SK-N-MC (cell line): ENCODE measurements at regions not wholly inside any gene's neighbourhood (a gene's known extent, or its start where the extent isn't known, plus 50 kb on each side); places are given as distances from the start of the nearest gene placed in this dataset.
"Not testable (repeated sequence)": the region's sequence is repeated elsewhere in the genome, so short reads cannot be mapped to it uniquely, and the experiment has no call there.

Experiments
- DNase-seq: peaks from one replicate; pipeline ENCODE4 v3.0.0-alpha.2; 2011; ENCODE audit warnings: low read depth, low spot score
- H3K27ac ChIP-seq: fragments of 200-600 bp; sonication (generic); 2 replicates; pipeline ENCODE4 v1.5.1; 2016; ENCODE audit warnings: mixed run types
- H3K36me3 ChIP-seq: fragments of 200-600 bp; sonication (generic); 2 replicates; pipeline ENCODE4 v1.6.1; 2017; ENCODE audit warnings: antibody characterized with exemption, low read length, mixed read lengths; ENCODE audit not compliant: insufficient read depth
- H3K4me3 ChIP-seq: fragments of 200-600 bp; sonication (generic); 2 replicates; pipeline ENCODE4 v1.5.1; 2016
- H3K9ac ChIP-seq: fragments of 200-600 bp; sonication (generic); 2 replicates; pipeline ENCODE4 v1.8.0; 2017; ENCODE audit warnings: mixed run types, mixed read lengths; ENCODE audit not compliant: insufficient read length
- H3K9me3 ChIP-seq: fragments of 200-600 bp; sonication (generic); 2 replicates; pipeline ENCODE4 v1.6.1; 2017; ENCODE audit warnings: low read depth, mild to moderate bottlenecking, antibody characterized with exemption, low read length, moderate library complexity, mixed read lengths
- EZH2 ChIP-seq: fragments of 200-600 bp; sonication (generic); IDR thresholded peaks from one replicate; pipeline ENCODE4 v1.6.1; 2017; ENCODE audit warnings: antibody characterized with exemption
- FOXP2 ChIP-seq: optimal IDR thresholded peaks from 2 replicates; pipeline ENCODE3; 2011; ENCODE audit warnings: mild to moderate bottlenecking, moderate library complexity; ENCODE audit not compliant: insufficient read depth; ENCODE audit errors: extremely low read length, control extremely low read depth
- POLR2AphosphoS5 ChIP-seq: IDR thresholded peaks from 2 replicates; pipeline ENCODE4 v1.6.1; 2012; ENCODE audit warnings: mild to moderate bottlenecking, low read depth, low read length, borderline replicate concordance

GRCh38 chr5:17738446-17738845 is 104.2 kb downstream of the TAF11L14 start:
- Histone ChIP-seq H3K9me3 (no peaks in the 10 kb centered on the region), H3K4me3 (no peak overlapping the region), H3K27ac (no peak overlapping the region), H3K9ac (no peak overlapping the region), H3K36me3 (no peaks in the 10 kb centered on the region)
- no peak for DNase-seq
- no peak for TF ChIP-seq FOXP2
- no peak for TF ChIP-seq EZH2
- no peak for TF ChIP-seq POLR2AphosphoS5

GRCh38 chr5:17743580-17744435 is 109.5 kb downstream of the TAF11L14 start:
- Histone ChIP-seq H3K4me3 (no peak overlapping the region), H3K27ac (no peak overlapping the region), H3K9me3 (no peaks in the 10 kb centered on the region), H3K36me3 (no peaks in the 10 kb centered on the region), H3K9ac (no peak overlapping the region)
- no peak for DNase-seq
- TF ChIP-seq POLR2AphosphoS5 (no peak), EZH2 (no peak), FOXP2 (no peak)

- Histone ChIP-seq H3K9ac (no peak overlapping the region), H3K4me3 (no peak overlapping the region), H3K9me3 (no peaks in the 10 kb centered on the region), H3K27ac (no peak overlapping the region), H3K36me3 (no peaks in the 10 kb centered on the region)
- no peak for DNase-seq
- TF ChIP-seq EZH2 = no peak
- no peak for TF ChIP-seq FOXP2
- no peak for TF ChIP-seq POLR2AphosphoS5
Measured at GRCh38 chr5:17748201-17748600, 113.9 kb downstream of the TAF11L14 start.

DNA sequence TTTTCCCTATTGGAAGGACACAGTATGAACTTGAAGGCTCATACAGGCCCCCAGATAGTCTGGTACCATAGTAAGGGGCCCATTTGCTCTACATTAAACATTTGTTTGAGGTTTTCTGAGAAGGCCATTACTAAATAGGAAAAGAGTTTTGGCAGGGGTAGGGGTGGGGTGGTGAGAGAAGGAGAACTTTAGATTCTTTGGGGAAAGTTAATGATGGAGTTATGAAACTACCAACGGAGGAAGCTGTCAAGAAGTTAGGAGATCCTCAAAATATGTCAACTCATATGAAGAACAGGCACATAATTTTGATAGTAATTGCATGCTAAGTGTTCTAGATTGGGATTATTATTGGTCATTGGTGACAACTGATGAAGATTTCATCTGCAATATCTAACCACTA is 114.7 kb downstream of the TAF11L14 start:
- no peak for DNase-seq
- no peak overlapping the region for H3K9ac ChIP-seq
- TF ChIP-seq POLR2AphosphoS5 (no peak), FOXP2 (no peak), EZH2 (no peak)
- no peaks in the 10 kb centered on the region for H3K9me3 ChIP-seq
- no peak overlapping the region for H3K27ac ChIP-seq
- no peaks in the 10 kb centered on the region for H3K36me3 ChIP-seq
- no peak overlapping the region for H3K4me3 ChIP-seq

- DNase-seq, H3K9me3 ChIP-seq, H3K9ac ChIP-seq, H3K27ac ChIP-seq, H3K4me3 ChIP-seq, H3K36me3 ChIP-seq: not testable (repeated sequence)
Measured at GRCh38 chr5:17755406-17755805, 121.1 kb downstream of the TAF11L14 start.

DNA sequence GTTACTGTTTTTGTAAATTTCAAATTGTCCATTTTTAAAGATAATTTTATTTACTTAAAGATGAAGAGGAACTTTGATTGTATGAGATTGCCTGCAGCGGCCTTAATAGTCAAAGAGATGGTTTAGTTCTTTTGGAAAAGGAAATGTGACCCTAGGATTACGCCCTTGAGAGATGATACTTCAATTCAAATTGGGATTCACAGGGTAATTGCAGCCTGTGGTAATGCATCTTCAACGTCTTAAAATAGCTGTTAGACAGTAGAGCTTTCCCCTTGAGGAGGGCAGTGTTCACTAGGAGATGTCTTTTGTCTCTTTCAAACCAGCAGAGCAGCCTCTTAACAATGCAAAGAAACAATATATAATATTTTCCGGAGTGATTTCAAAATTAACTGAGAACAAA is 127.1 kb downstream of the TAF11L14 start:
- Histone ChIP-seq H3K4me3 (no peak overlapping the region), H3K9ac (no peak overlapping the region), H3K36me3 (no peaks in the 10 kb centered on the region), H3K27ac (no peak overlapping the region), H3K9me3 (no peaks in the 10 kb centered on the region)
- no peak for DNase-seq
- TF ChIP-seq EZH2 = no peak
- TF ChIP-seq FOXP2 = no peak
- TF ChIP-seq POLR2AphosphoS5 = no peak

- no peaks in the 10 kb centered on the region for H3K9me3 ChIP-seq
- TF ChIP-seq POLR2AphosphoS5 (no peak), FOXP2 (no peak)
- no peak overlapping the region for H3K4me3 ChIP-seq
- no peak overlapping the region for H3K9ac ChIP-seq
- no peak for DNase-seq
- H3K27ac ChIP-seq = no peak overlapping the region
- no peaks in the 10 kb centered on the region for H3K36me3 ChIP-seq
Measured at GRCh38 chr5:17763301-17763700, 129.0 kb downstream of the TAF11L14 start.

GRCh38 chr5:17766031-17766430 is 131.8 kb downstream of the TAF11L14 start:
- TF ChIP-seq FOXP2 = no peak
- TF ChIP-seq EZH2 = no peak
- no peak for TF ChIP-seq POLR2AphosphoS5
- no peaks in the 10 kb centered on the region for H3K36me3 ChIP-seq
- no peak overlapping the region for H3K4me3 ChIP-seq
- H3K27ac ChIP-seq = no peak overlapping the region
- no peak for DNase-seq
- no peaks in the 10 kb centered on the region for H3K9me3 ChIP-seq
- no peak overlapping the region for H3K9ac ChIP-seq

DNA sequence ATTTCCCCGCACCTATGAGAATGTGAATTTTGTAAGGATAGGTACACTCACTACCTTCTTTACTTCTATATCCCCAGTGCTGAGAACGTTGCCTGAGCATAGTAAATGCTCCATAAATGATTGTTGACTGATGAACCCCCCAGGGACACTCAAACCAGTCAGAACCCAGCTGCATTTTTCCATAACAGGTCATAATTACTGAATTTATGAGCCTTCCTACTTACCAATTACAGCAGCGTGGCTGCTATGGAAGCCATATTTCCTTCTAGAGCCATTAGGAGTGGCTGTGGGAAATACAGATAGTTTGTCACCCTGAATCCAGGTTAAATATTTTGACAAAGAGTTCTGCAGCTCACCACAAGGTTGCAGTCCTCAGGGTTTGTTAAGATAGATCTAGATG is 135.0 kb downstream of the TAF11L14 start:
- Histone ChIP-seq H3K9me3 (no peaks in the 10 kb centered on the region), H3K36me3 (no peaks in the 10 kb centered on the region), H3K4me3 (no peak overlapping the region), H3K27ac (no peak overlapping the region), H3K9ac (no peak overlapping the region)
- TF ChIP-seq FOXP2 (no peak), EZH2 (no peak), POLR2AphosphoS5 (no peak)
- DNase-seq = no peak
